ENCODE measurements at regions not wholly inside any gene's neighbourhood (a gene's known extent, or its start where the extent isn't known, plus 50 kb on each side); places are given as distances from the start of the nearest gene placed in this dataset.
A peak's percentile ranks its signal among the peaks of the same experiment; 100 is the strongest.

- Histone ChIP-seq H3K4me3 (no peak overlapping the region), H3K9me3 (no peaks in the 10 kb centered on the region), H3K4me1 (no peaks in the 10 kb centered on the region), H3K36me3 (no peaks in the 10 kb centered on the region), H3K27ac (no peak overlapping the region), H3K27me3 (ENCODE audit: low read depth) (no peaks in the 10 kb centered on the region)
- TF ChIP-seq CTCF (IDR thresholded peaks at IDR 0.05): no peak
- peak in 1 of 2 donors; percentile 65 for ATAC-seq
- intact Hi-C loops (cut with DNase I): no loop called here
- no peak for DNase-seq
These were observed 88.5 kb upstream of the ETV3 start for GRCh38 chr1:157226739-157227138.

- ATAC-seq (no peak), DNase-seq (no peak)
- no peaks in the 10 kb centered on the region for H3K36me3 ChIP-seq
- no peaks in the 10 kb centered on the region for H3K27me3 ChIP-seq (ENCODE audit: low read depth)
- peaks cover 2% of the 10 kb centered on the region for H3K9me3 ChIP-seq
- TF ChIP-seq CTCF (IDR thresholded peaks at IDR 0.05): no peak
- no peak overlapping the region for H3K27ac ChIP-seq
- intact Hi-C loops (cut with DNase I): no loop called here
- no peak overlapping the region for H3K4me3 ChIP-seq
- H3K4me1 ChIP-seq: no peaks in the 10 kb centered on the region
These were observed 81.4 kb upstream of the ETV3 start for GRCh38 chr1:157219600-157219999.

- TF ChIP-seq CTCF (IDR thresholded peaks at IDR 0.05): no peak
- no peak overlapping the region for H3K4me3 ChIP-seq
- no peak overlapping the region for H3K27ac ChIP-seq
- no peaks in the 10 kb centered on the region for H3K27me3 ChIP-seq (ENCODE audit: low read depth)
- no peaks in the 10 kb centered on the region for H3K4me1 ChIP-seq
- no peaks in the 10 kb centered on the region for H3K36me3 ChIP-seq
- H3K9me3 ChIP-seq: peaks cover 6% of the 10 kb centered on the region
- intact Hi-C loops (cut with DNase I): no loop called here
- no peak for ATAC-seq
- DNase-seq: no peak
These were observed 81.0 kb upstream of the ETV3 start for GRCh38 chr1:157219182-157219581.

GRCh38 chr1:157218671-157219070, 80.5 kb upstream of the ETV3 start:
- Histone ChIP-seq H3K27me3 (ENCODE audit: low read depth) (no peaks in the 10 kb centered on the region), H3K36me3 (no peaks in the 10 kb centered on the region), H3K27ac (no peak overlapping the region), H3K4me3 (no peak overlapping the region), H3K9me3 (peaks cover 11% of the 10 kb centered on the region), H3K4me1 (no peaks in the 10 kb centered on the region)
- no peak for TF ChIP-seq CTCF (IDR thresholded peaks at IDR 0.05)
- intact Hi-C loops (cut with DNase I): no loop called here
- DNase-seq (no peak), ATAC-seq (no peak)

DNA sequence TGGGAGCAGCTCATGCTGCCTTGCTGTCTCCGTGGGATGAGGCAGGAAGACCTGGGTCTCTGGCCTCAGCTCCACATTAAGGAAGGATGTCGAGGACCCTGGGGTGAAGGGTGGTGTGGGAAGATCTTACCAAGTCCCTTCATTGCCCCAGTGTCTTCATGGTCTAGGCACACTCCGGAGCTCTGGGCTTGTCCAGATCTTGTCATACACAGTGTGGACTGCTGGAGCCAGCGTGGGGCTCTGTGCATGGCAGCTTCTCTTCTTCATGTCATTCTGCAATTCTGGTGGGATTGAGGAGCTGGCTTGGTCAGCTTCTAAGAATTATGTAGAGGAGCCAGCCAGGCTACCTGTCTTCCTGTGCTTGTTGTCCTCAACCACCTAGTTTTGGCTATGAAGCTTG, 79.3 kb upstream of the ETV3 start:
- H3K4me1 ChIP-seq: no peaks in the 10 kb centered on the region
- no peak overlapping the region for H3K4me3 ChIP-seq
- no peak overlapping the region for H3K27ac ChIP-seq
- no peaks in the 10 kb centered on the region for H3K27me3 ChIP-seq (ENCODE audit: low read depth)
- no peak for ATAC-seq
- TF ChIP-seq CTCF (IDR thresholded peaks at IDR 0.05): no peak
- intact Hi-C loops (cut with DNase I): no loop called here
- peaks cover 20% of the 10 kb centered on the region for H3K9me3 ChIP-seq
- H3K36me3 ChIP-seq: no peaks in the 10 kb centered on the region
- no peak for DNase-seq

DNA sequence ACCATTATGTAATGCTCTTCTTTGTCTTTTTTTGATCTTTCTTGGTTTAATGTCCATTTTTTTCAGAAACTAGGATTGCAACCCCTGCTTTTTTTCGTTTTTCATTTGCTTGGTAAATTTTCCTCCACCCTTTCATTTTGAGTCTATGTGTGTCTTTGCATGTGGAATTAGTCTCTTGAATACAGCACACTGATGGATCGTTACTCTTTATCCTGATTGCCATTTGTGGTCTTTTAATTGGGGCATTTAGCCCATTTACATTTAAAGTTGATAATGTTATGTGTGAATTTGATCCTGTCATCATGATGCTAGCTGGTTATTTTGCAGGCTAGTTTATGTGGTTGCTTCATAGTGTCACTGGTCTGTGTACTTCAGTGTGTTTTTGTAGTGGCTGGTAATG, 75.6 kb upstream of the ETV3 start:
- ATAC-seq (no peak), DNase-seq (no peak)
- no peaks in the 10 kb centered on the region for H3K36me3 ChIP-seq
- H3K4me3 ChIP-seq: no peak overlapping the region
- H3K27ac ChIP-seq: no peak overlapping the region
- intact Hi-C loops (cut with DNase I): no loop called here
- peaks cover 22% of the 10 kb centered on the region for H3K9me3 ChIP-seq
- no peaks in the 10 kb centered on the region for H3K4me1 ChIP-seq
- no peaks in the 10 kb centered on the region for H3K27me3 ChIP-seq (ENCODE audit: low read depth)
- no peak for TF ChIP-seq CTCF (IDR thresholded peaks at IDR 0.05)
